Ovary (tissue), 3 donors: ENCODE measurements at regions not wholly inside any gene's neighbourhood (a gene's known extent, or its start where the extent isn't known, plus 50 kb on each side); places are given as distances from the start of the nearest gene placed in this dataset.

Source experiments
- EP300 ChIP-seq: sonication (generic); formaldehyde crosslinking; IDR thresholded peaks from one replicate; pipeline ENCODE4 v1.6.1; 2017; ENCODE audit warnings: antibody characterized with exemption
- POLR2A ChIP-seq: fragments of 450-650 bp; IDR thresholded peaks from one replicate; pipeline ENCODE4 v1.6.1; 2017; ENCODE audit warnings: antibody characterized with exemption, mild to moderate bottlenecking, moderate library complexity
- TF ChIP-seq, protein P1 (sequence below), 3 donors: fragments of 450-650 bp in 2 of 3; fragments of 200-600 bp in 1 of 3; IDR thresholded peaks; one replicate each; pipeline versions ENCODE4 v1.5.1 to v1.8.0; 2016 to 2022; ENCODE audit warnings: antibody characterized with exemption in 3 of 3, mild to moderate bottlenecking in 1 of 3
- donor health status: DM: no; HTN: no; CAD: no.

DNA sequence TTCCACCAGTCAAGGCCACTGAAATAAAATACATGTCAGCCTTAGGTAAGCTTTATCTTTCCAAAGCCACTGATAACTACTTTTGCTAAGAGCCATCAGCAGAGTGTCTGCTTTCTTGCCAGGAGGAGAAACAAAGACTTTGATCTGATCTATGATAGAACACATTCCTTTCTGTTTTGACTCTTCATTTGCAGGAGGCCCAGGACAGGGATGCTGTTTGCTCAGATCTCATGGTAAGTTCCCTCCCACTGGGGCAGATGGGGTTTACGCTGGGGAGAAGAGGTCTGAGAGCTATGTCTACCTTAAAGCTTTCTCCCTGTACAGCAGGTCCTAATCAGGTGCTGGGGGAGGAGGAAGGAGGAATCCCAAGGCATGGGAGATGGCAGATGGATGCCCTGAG, 497.6 kb downstream of the NTRK2 start:
- no peak for TF ChIP-seq POLR2A
- TF ChIP-seq, protein P1, sequence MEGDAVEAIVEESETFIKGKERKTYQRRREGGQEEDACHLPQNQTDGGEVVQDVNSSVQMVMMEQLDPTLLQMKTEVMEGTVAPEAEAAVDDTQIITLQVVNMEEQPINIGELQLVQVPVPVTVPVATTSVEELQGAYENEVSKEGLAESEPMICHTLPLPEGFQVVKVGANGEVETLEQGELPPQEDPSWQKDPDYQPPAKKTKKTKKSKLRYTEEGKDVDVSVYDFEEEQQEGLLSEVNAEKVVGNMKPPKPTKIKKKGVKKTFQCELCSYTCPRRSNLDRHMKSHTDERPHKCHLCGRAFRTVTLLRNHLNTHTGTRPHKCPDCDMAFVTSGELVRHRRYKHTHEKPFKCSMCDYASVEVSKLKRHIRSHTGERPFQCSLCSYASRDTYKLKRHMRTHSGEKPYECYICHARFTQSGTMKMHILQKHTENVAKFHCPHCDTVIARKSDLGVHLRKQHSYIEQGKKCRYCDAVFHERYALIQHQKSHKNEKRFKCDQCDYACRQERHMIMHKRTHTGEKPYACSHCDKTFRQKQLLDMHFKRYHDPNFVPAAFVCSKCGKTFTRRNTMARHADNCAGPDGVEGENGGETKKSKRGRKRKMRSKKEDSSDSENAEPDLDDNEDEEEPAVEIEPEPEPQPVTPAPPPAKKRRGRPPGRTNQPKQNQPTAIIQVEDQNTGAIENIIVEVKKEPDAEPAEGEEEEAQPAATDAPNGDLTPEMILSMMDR (IDR thresholded peaks at IDR 0.05): no peak
- TF ChIP-seq EP300: no peak
